H9 (cell line): ENCODE measurements at regions not wholly inside any gene's neighbourhood (a gene's known extent, or its start where the extent isn't known, plus 50 kb on each side); places are given as distances from the start of the nearest gene placed in this dataset.

Experiments used
- DNase-seq: peaks from one replicate; pipeline ENCODE4 v3.0.0-alpha.2; 2017
- H2AFZ ChIP-seq: one replicate; pipeline ENCODE4 v1.6.1; 2013; ENCODE audit warnings: mild to moderate bottlenecking, low read length, control low read depth, moderate library complexity
- H2AK5ac ChIP-seq: 2 replicates; pipeline ENCODE4 v1.6.1; 2013; ENCODE audit warnings: low read length, control low read depth, mixed read lengths; ENCODE audit not compliant: insufficient read length
- H2BK120ac ChIP-seq: one replicate; pipeline ENCODE4 v1.6.1; 2013; ENCODE audit warnings: low read depth, mild to moderate bottlenecking, low read length, control low read depth, inconsistent platforms; ENCODE audit not compliant: poor library complexity, severe bottlenecking
- H2BK12ac ChIP-seq: 2 replicates; pipeline ENCODE4 v1.6.1; 2013; ENCODE audit warnings: low read length, control low read depth, mixed read lengths, low read depth; ENCODE audit not compliant: insufficient read length
- H2BK15ac ChIP-seq: 2 replicates; pipeline ENCODE4 v1.6.1; 2013; ENCODE audit warnings: low read depth, low read length, control low read depth
- H2BK20ac ChIP-seq: one replicate; pipeline ENCODE4 v1.6.1; 2013; ENCODE audit warnings: low read depth, mild to moderate bottlenecking, low read length, control low read depth, inconsistent platforms; ENCODE audit not compliant: poor library complexity, severe bottlenecking
- H2BK5ac ChIP-seq: 2 replicates; pipeline ENCODE4 v1.6.1; 2013; ENCODE audit warnings: low read length, control low read depth, mixed read lengths; ENCODE audit not compliant: insufficient read length
- H3K14ac ChIP-seq: 2 replicates; pipeline ENCODE4 v1.6.1; 2013; ENCODE audit warnings: low read length, control low read depth; ENCODE audit not compliant: insufficient read depth
- H3K18ac ChIP-seq: 2 replicates; pipeline ENCODE4 v1.6.1; 2013; ENCODE audit warnings: low read depth, mild to moderate bottlenecking, mixed read lengths, low read length, control low read depth; ENCODE audit not compliant: insufficient read length
- H3K23ac ChIP-seq: 2 replicates; pipeline ENCODE4 v1.6.1; 2013; ENCODE audit warnings: low read length, control low read depth, mixed read lengths, low read depth; ENCODE audit not compliant: insufficient read length
- H3K23me2 ChIP-seq: 2 replicates; pipeline ENCODE4 v1.6.1; 2013; ENCODE audit warnings: low read depth, mild to moderate bottlenecking, mixed read lengths, low read length, control low read depth; ENCODE audit not compliant: insufficient read length, poor library complexity, severe bottlenecking
- H3K27ac ChIP-seq: 2 replicates; pipeline ENCODE4 v1.5.1; 2013; ENCODE audit warnings: low read length, control low read depth, mixed read lengths, low read depth; ENCODE audit not compliant: insufficient read length
- H3K27me3 ChIP-seq: 2 replicates; pipeline ENCODE4 v1.6.1; 2013; ENCODE audit warnings: low read length, control low read depth, inconsistent platforms; ENCODE audit not compliant: insufficient read depth
- H3K4ac ChIP-seq: 2 replicates; pipeline ENCODE4 v1.6.1; 2013; ENCODE audit warnings: low read depth, mild to moderate bottlenecking, control low read depth, inconsistent platforms, low read length, moderate library complexity
- H3K4me1 ChIP-seq: 2 replicates; pipeline ENCODE4 v1.6.1; 2013; ENCODE audit warnings: low read length, control low read depth, inconsistent platforms; ENCODE audit not compliant: insufficient read depth
- H3K4me2 ChIP-seq: 2 replicates; pipeline ENCODE4 v1.6.1; 2013; ENCODE audit warnings: low read length, control low read depth, mixed read lengths; ENCODE audit not compliant: insufficient read length, insufficient read depth
- H3K56ac ChIP-seq: 2 replicates; pipeline ENCODE4 v1.6.1; 2013; ENCODE audit warnings: low read depth, mild to moderate bottlenecking, mixed read lengths, low read length, control low read depth; ENCODE audit not compliant: insufficient read length
- H3K79me1 ChIP-seq: 2 replicates; pipeline ENCODE4 v1.6.1; 2013; ENCODE audit warnings: low read depth, mild to moderate bottlenecking, moderate library complexity, low read length, control low read depth, inconsistent platforms; ENCODE audit not compliant: insufficient read depth, poor library complexity, severe bottlenecking
- H3K79me2 ChIP-seq: 2 replicates; pipeline ENCODE4 v1.6.1; 2013; ENCODE audit warnings: low read length, control low read depth, inconsistent platforms; ENCODE audit not compliant: insufficient read depth
- H3K9ac ChIP-seq: 2 replicates; pipeline ENCODE4 v1.6.1; 2013; ENCODE audit warnings: low read length, control low read depth, mixed read lengths; ENCODE audit not compliant: insufficient read length; ENCODE audit errors: extremely low read depth
- H3K9me3 ChIP-seq: one replicate; pipeline ENCODE4 v1.6.1; 2013; ENCODE audit warnings: low read depth, low read length, inconsistent platforms; ENCODE audit not compliant: control insufficient read depth
- H3T11ph ChIP-seq: one replicate; pipeline ENCODE4 v1.6.1; 2013; ENCODE audit warnings: mild to moderate bottlenecking, low read length, control low read depth, inconsistent platforms
- H4K20me1 ChIP-seq: one replicate; pipeline ENCODE4 v1.6.1; 2013; ENCODE audit not compliant: control insufficient read depth, insufficient read length, insufficient read depth
- H4K5ac ChIP-seq: 2 replicates; pipeline ENCODE4 v1.6.1; 2013; ENCODE audit warnings: low read depth, mild to moderate bottlenecking, mixed read lengths, low read length, control low read depth; ENCODE audit not compliant: insufficient read length
- H4K8ac ChIP-seq: replicated peaks from 2 replicates; pipeline ENCODE4 v1.6.1; 2013; ENCODE audit warnings: low read length, control low read depth, mixed read lengths, low read depth; ENCODE audit not compliant: insufficient read length
- H4K91ac ChIP-seq: 2 replicates; pipeline ENCODE4 v1.6.1; 2013; ENCODE audit warnings: low read depth, mild to moderate bottlenecking, moderate library complexity, mixed read lengths, low read length, control low read depth; ENCODE audit not compliant: insufficient read length
- H3K27ac Mint-ChIP-seq, 3 experiments: 2 replicates in 2 of 3; 3 replicates in 1 of 3; pipeline ENCODE4 v1.8.0; 2020 to 2021; ENCODE audit warnings: mixed read lengths in 3 of 3, mild to moderate bottlenecking in 1 of 3, moderate library complexity in 1 of 3
- H3K27me3 Mint-ChIP-seq: 2 replicates; pipeline ENCODE4 v1.8.0; 2021; ENCODE audit warnings: low read depth, mild to moderate bottlenecking, moderate library complexity, mixed read lengths
- H3K36me3 Mint-ChIP-seq, 3 experiments: 2 replicates in 2 of 3; 3 replicates in 1 of 3; pipeline ENCODE4 v1.8.0; 2020 to 2021; ENCODE audit warnings: low read depth in 3 of 3, mixed read lengths in 3 of 3; ENCODE audit not compliant: insufficient read depth in 1 of 3
- H3K4me1 Mint-ChIP-seq, 2 experiments: 2 replicates each; pipeline ENCODE4 v1.8.0; 2020; ENCODE audit warnings: mixed read lengths in 2 of 2
- H3K4me3 Mint-ChIP-seq, 2 experiments: 2 replicates in 1 of 2; 3 replicates in 1 of 2; pipeline ENCODE4 v1.8.0; 2020 to 2021; ENCODE audit warnings: mild to moderate bottlenecking in 2 of 2, mixed read lengths in 2 of 2, moderate library complexity in 1 of 2
- H3K9me3 Mint-ChIP-seq, 2 experiments: 2 replicates in 1 of 2; 3 replicates in 1 of 2; pipeline ENCODE4 v1.8.0; 2020; ENCODE audit warnings: mild to moderate bottlenecking in 2 of 2, mixed read lengths in 2 of 2, moderate library complexity in 1 of 2
- CTCF ChIP-seq: fragments of 200-600 bp; sonication (generic); conservative IDR thresholded peaks from 3 replicates; pipeline ENCODE4 v1.8.0; 2021; ENCODE audit warnings: antibody characterized with exemption, mild to moderate bottlenecking
- WGBS: extraction: QIAGEN DNeasy Blood & Tissue Kit; methylation state at CpG from one replicate; pipeline ENCODE4 v1.1.7; 2013; ENCODE audit warnings: missing lambda C conversion rate, low lambda C conversion rate, mixed read lengths; ENCODE audit not compliant: insufficient read length; ENCODE audit errors: extremely low coverage; 5-methylcytosine and 5-hydroxymethylcytosine counted together

DNA sequence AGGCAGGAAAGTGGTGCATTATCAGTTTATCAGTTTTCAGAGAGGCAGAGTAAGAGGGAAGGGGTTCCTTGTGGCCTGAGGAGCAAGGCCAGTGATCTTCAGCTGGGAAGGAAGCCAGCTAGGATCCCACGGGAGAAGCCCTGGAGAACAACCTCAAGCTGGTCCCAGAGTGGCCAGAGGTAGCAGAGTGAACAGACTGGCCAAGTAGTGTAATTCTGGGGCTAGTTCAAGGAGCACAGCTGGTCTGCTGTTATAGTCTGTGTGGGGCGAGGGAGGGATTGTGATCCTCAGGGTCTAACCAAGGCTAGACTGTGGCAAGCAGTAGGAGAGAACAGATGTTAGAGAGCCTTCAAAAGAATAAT lies 164.6 kb downstream of the CARTPT start:
- Histone ChIP-seq H2BK120ac (no peak overlapping the region), H3K9ac (no peak overlapping the region)

More for the DNA sequence above, 164.6 kb downstream of the CARTPT start:
- no peaks in the 10 kb centered on the region for H3K79me2 ChIP-seq
- H3K79me1 ChIP-seq = no peaks in the 10 kb centered on the region
- Mint-ChIP-seq H3K36me3 (no peaks in the 10 kb centered on the region), H3K4me3 (no peak overlapping the region), H3K9me3 (no peaks in the 10 kb centered on the region), H3K27me3 (peaks cover 7% of the 10 kb centered on the region), H3K27ac (no peak overlapping the region; a peak in 1 of 7 replicates), H3K4me1 (no peaks in the 10 kb centered on the region)
- H4K8ac ChIP-seq = no peak overlapping the region
- H3K4me2 ChIP-seq = no peak overlapping the region
- DNase-seq = no peak
- H2BK5ac ChIP-seq = no peak overlapping the region
- H4K5ac ChIP-seq = no peak overlapping the region
- WGBS = no CpG with 5 or more reads among the region's 2 CpGs
- no peaks in the 10 kb centered on the region for H3K4me1 ChIP-seq
- no peak overlapping the region for H2BK15ac ChIP-seq
- no peaks in the 10 kb centered on the region for H3K27me3 ChIP-seq
- H3K14ac ChIP-seq = no peak overlapping the region
- TF ChIP-seq CTCF = no peak
- no peak overlapping the region for H4K91ac ChIP-seq
- H3K9me3 ChIP-seq = no peaks in the 10 kb centered on the region
- H3K23me2 ChIP-seq = no peaks in the 10 kb centered on the region
- H3K18ac ChIP-seq = no peak overlapping the region
- no peak overlapping the region for H3T11ph ChIP-seq
- no peak overlapping the region for H2BK20ac ChIP-seq
- no peak overlapping the region for H2AK5ac ChIP-seq
- no peak overlapping the region for H3K4ac ChIP-seq
- H3K27ac ChIP-seq = no peak overlapping the region
- no peak overlapping the region for H2BK12ac ChIP-seq
- no peak overlapping the region for H3K23ac ChIP-seq
- H4K20me1 ChIP-seq = no peaks in the 10 kb centered on the region
- no peak overlapping the region for H2AFZ ChIP-seq
- no peak overlapping the region for H3K56ac ChIP-seq
